ENCODE measurements at regions not wholly inside any gene's neighbourhood (a gene's known extent, or its start where the extent isn't known, plus 50 kb on each side); places are given as distances from the start of the nearest gene placed in this dataset.

DNA sequence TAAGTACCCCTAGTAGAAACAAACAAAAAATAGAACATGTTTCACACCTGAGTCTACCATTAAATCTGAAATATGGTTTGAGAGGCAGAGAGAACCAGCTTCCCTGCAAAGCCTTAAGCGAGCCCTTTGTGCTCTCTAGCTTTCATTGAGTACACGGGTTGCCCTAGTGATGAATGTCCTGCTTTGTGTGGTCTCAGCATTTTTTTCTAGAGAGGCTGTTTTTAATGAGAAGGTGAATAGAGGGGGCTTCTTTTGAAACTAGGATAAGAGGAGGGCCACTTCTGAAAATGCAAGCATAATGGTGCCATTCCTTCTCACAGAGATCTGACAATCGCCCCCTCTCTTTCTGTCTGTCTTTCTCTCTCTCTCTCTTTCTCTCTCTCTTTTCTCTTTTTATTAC is 131.3 kb downstream of the MACIR start:
- TF ChIP-seq, protein P1, sequence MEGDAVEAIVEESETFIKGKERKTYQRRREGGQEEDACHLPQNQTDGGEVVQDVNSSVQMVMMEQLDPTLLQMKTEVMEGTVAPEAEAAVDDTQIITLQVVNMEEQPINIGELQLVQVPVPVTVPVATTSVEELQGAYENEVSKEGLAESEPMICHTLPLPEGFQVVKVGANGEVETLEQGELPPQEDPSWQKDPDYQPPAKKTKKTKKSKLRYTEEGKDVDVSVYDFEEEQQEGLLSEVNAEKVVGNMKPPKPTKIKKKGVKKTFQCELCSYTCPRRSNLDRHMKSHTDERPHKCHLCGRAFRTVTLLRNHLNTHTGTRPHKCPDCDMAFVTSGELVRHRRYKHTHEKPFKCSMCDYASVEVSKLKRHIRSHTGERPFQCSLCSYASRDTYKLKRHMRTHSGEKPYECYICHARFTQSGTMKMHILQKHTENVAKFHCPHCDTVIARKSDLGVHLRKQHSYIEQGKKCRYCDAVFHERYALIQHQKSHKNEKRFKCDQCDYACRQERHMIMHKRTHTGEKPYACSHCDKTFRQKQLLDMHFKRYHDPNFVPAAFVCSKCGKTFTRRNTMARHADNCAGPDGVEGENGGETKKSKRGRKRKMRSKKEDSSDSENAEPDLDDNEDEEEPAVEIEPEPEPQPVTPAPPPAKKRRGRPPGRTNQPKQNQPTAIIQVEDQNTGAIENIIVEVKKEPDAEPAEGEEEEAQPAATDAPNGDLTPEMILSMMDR (IDR thresholded peaks at IDR 0.05): no peak
- TF ChIP-seq POLR2A (IDR thresholded peaks at IDR 0.05): no peak
